GM12878 (cell line): ENCODE measurements at regions not wholly inside any gene's neighbourhood (a gene's known extent, or its start where the extent isn't known, plus 50 kb on each side); places are given as distances from the start of the nearest gene placed in this dataset.

ENCODE experiments used
- CUX1 ChIP-seq: IDR thresholded peaks from 2 replicates; pipeline ENCODE4 v1.6.1; 2012; ENCODE audit warnings: improper control_type of control experiment, low read depth, low read length; ENCODE audit not compliant: insufficient replicate concordance
- IKZF1 ChIP-seq: fragments of 450-650 bp; conservative IDR thresholded peaks from 2 replicates; pipeline ENCODE4 v1.6.1; 2017; ENCODE audit warnings: antibody characterized with exemption, mild to moderate bottlenecking
- PKNOX1 ChIP-seq: fragments of 450-650 bp; IDR thresholded peaks from 2 replicates; pipeline ENCODE4 v1.6.1; 2016; ENCODE audit warnings: mild to moderate bottlenecking
- RB1 ChIP-seq: fragments of 450-650 bp; formaldehyde crosslinking; IDR thresholded peaks from 2 replicates; pipeline ENCODE4 v1.6.1; 2017; ENCODE audit warnings: mild to moderate bottlenecking, borderline replicate concordance
- ZNF24 ChIP-seq: fragments of 450-650 bp; IDR thresholded peaks from 2 replicates; pipeline ENCODE4 v1.6.1; 2017; ENCODE audit warnings: antibody characterized with exemption, mild to moderate bottlenecking
- ZNF592 ChIP-seq: fragments of 450-650 bp; IDR thresholded peaks from 2 replicates; pipeline ENCODE4 v1.6.1; 2017; ENCODE audit warnings: mild to moderate bottlenecking, moderate library complexity

DNA sequence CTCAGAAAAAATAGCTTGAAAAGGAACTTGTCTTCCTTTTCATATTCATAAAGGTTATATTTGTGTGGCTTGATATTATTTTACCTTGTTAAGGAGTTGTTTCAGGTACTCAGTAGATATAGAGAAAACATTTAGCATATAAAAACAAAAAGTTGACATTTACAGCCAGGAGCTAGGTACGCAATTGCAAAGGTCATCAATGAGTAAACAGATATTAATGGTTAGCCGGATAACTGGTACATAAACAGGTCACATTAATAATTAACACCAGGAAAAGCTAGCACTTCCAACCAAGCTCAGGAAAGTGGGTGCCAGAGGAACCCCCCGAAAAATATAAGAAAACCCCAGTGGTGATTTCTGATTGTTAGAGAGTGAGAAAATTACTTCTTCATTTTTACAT, 146.6 kb upstream of the NR2F2 start (continued):
- TF ChIP-seq CUX1, result no peak
- TF ChIP-seq ZNF592, result no peak
- no peak for TF ChIP-seq ZNF24
- TF ChIP-seq PKNOX1, result no peak
- TF ChIP-seq RB1, result no peak
- no peak for TF ChIP-seq IKZF1
